ENCODE measurements at regions not wholly inside any gene's neighbourhood (a gene's known extent, or its start where the extent isn't known, plus 50 kb on each side); places are given as distances from the start of the nearest gene placed in this dataset.

- no peak for TF ChIP-seq CTCF (IDR thresholded peaks at IDR 0.05)
- no peak for TF ChIP-seq POLR2A (IDR thresholded peaks at IDR 0.05)
Observed at GRCh38 chr10:52486840-52487611, 172.9 kb downstream of the DKK1 start.
